ENCODE measurements at regions not wholly inside any gene's neighbourhood (a gene's known extent, or its start where the extent isn't known, plus 50 kb on each side); places are given as distances from the start of the nearest gene placed in this dataset.

GRCh38 chr5:158373608-158374395 lies 514.9 kb upstream of the CLINT1 start:
- Histone ChIP-seq H3K4me2 (ENCODE audit: extremely low read depth, insufficient read depth, low read length) (no peak overlapping the region), H3K4me1 (ENCODE audit: control insufficient read depth, extremely low read depth, insufficient read depth, low read length) (no peaks in the 10 kb centered on the region), H2AFZ (ENCODE audit: low read length) (no peak overlapping the region), H3K27me3 (ENCODE audit: control insufficient read depth, insufficient read depth, low read length) (no peaks in the 10 kb centered on the region), H3K36me3 (ENCODE audit: control insufficient read depth, insufficient read depth, low read length) (no peaks in the 10 kb centered on the region), H3K27ac (ENCODE audit: insufficient read depth, low read length) (no peak overlapping the region), H3K79me2 (ENCODE audit: control insufficient read depth, insufficient read depth, low read length) (no peaks in the 10 kb centered on the region), H3K9ac (ENCODE audit: insufficient read depth, low read length) (no peak overlapping the region), H3K4me3 (replicated peaks in 1 of 4; ENCODE audit: control extremely low read depth in 1 of 4, insufficient read depth in 1 of 4, low read depth in 3 of 4, low read length in 4 of 4) (no peak overlapping the region), H3K9me3 (ENCODE audit: control insufficient read depth, insufficient read depth, low read depth, low read length) (no peaks in the 10 kb centered on the region), H4K20me1 (ENCODE audit: control insufficient read depth, extremely low read depth, insufficient read depth, low read length) (no peaks in the 10 kb centered on the region)
- DNase-seq (ENCODE audit: low read depth in 2 of 2) = no peak
- TF ChIP-seq, protein P1, sequence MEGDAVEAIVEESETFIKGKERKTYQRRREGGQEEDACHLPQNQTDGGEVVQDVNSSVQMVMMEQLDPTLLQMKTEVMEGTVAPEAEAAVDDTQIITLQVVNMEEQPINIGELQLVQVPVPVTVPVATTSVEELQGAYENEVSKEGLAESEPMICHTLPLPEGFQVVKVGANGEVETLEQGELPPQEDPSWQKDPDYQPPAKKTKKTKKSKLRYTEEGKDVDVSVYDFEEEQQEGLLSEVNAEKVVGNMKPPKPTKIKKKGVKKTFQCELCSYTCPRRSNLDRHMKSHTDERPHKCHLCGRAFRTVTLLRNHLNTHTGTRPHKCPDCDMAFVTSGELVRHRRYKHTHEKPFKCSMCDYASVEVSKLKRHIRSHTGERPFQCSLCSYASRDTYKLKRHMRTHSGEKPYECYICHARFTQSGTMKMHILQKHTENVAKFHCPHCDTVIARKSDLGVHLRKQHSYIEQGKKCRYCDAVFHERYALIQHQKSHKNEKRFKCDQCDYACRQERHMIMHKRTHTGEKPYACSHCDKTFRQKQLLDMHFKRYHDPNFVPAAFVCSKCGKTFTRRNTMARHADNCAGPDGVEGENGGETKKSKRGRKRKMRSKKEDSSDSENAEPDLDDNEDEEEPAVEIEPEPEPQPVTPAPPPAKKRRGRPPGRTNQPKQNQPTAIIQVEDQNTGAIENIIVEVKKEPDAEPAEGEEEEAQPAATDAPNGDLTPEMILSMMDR (conservative IDR thresholded peaks at IDR 0.05 in 1 of 2, IDR thresholded peaks at IDR 0.05 in 1 of 2; ENCODE audit: low read depth in 1 of 2, low read length in 2 of 2) = no peak
- no peak for TF ChIP-seq EZH2 (IDR thresholded peaks at IDR 0.05; ENCODE audit: low read length, missing control alignments)

DNA sequence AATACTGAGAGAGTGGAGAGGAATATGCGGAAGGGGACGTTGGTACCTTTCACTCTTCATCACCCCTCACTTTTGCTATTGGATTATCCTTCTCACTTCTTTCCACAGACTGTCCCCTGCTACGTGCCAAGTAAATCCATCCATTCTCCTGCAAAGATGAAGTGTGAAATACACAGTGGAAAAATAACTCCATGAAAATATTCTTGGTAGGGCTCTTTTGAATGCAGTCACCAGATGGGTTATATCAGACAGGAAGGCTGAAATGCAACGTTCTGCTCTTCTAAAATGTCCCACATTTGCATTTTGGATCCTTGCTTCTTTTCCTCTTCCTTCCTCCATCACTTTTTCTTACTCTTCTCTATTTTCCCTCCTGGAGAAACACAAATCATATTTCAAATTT lies 510.3 kb upstream of the CLINT1 start:
- no peak for DNase-seq (ENCODE audit: low read depth in 2 of 2)
- no peak overlapping the region for H2AFZ ChIP-seq (ENCODE audit: low read length)
- H3K4me2 ChIP-seq (ENCODE audit: extremely low read depth, insufficient read depth, low read length) = no peak overlapping the region
- H3K27me3 ChIP-seq (ENCODE audit: control insufficient read depth, insufficient read depth, low read length) = no peaks in the 10 kb centered on the region
- no peaks in the 10 kb centered on the region for H3K4me1 ChIP-seq (ENCODE audit: control insufficient read depth, extremely low read depth, insufficient read depth, low read length)
- no peaks in the 10 kb centered on the region for H3K9me3 ChIP-seq (ENCODE audit: control insufficient read depth, insufficient read depth, low read depth, low read length)
- no peak overlapping the region for H3K27ac ChIP-seq (ENCODE audit: insufficient read depth, low read length)
- no peak for TF ChIP-seq EZH2 (IDR thresholded peaks at IDR 0.05; ENCODE audit: low read length, missing control alignments)
- TF ChIP-seq, protein P1 (conservative IDR thresholded peaks at IDR 0.05 in 1 of 2, IDR thresholded peaks at IDR 0.05 in 1 of 2; ENCODE audit: low read depth in 1 of 2, low read length in 2 of 2) = no peak
- H3K4me3 ChIP-seq (replicated peaks in 1 of 4; ENCODE audit: control extremely low read depth in 1 of 4, insufficient read depth in 1 of 4, low read depth in 3 of 4, low read length in 4 of 4) = no peak overlapping the region
- no peak overlapping the region for H3K9ac ChIP-seq (ENCODE audit: insufficient read depth, low read length)
- no peaks in the 10 kb centered on the region for H3K79me2 ChIP-seq (ENCODE audit: control insufficient read depth, insufficient read depth, low read length)
- no peaks in the 10 kb centered on the region for H3K36me3 ChIP-seq (ENCODE audit: control insufficient read depth, insufficient read depth, low read length)
- H4K20me1 ChIP-seq (ENCODE audit: control insufficient read depth, extremely low read depth, insufficient read depth, low read length) = no peaks in the 10 kb centered on the region

GRCh38 chr5:158368686-158369085 lies 509.7 kb upstream of the CLINT1 start:
- TF ChIP-seq EZH2 (IDR thresholded peaks at IDR 0.05; ENCODE audit: low read length, missing control alignments) = no peak
- TF ChIP-seq, protein P1 (conservative IDR thresholded peaks at IDR 0.05 in 1 of 2, IDR thresholded peaks at IDR 0.05 in 1 of 2; ENCODE audit: low read depth in 1 of 2, low read length in 2 of 2) = no peak
- H3K9ac ChIP-seq (ENCODE audit: insufficient read depth, low read length) = no peak overlapping the region
- H3K4me2 ChIP-seq (ENCODE audit: extremely low read depth, insufficient read depth, low read length) = no peak overlapping the region
- H3K9me3 ChIP-seq (ENCODE audit: control insufficient read depth, insufficient read depth, low read depth, low read length) = no peaks in the 10 kb centered on the region
- H4K20me1 ChIP-seq (ENCODE audit: control insufficient read depth, extremely low read depth, insufficient read depth, low read length) = no peaks in the 10 kb centered on the region
- H3K27me3 ChIP-seq (ENCODE audit: control insufficient read depth, insufficient read depth, low read length) = no peaks in the 10 kb centered on the region
- no peaks in the 10 kb centered on the region for H3K79me2 ChIP-seq (ENCODE audit: control insufficient read depth, insufficient read depth, low read length)
- H3K4me3 ChIP-seq (replicated peaks in 1 of 4; ENCODE audit: control extremely low read depth in 1 of 4, insufficient read depth in 1 of 4, low read depth in 3 of 4, low read length in 4 of 4) = no peak overlapping the region
- H3K4me1 ChIP-seq (ENCODE audit: control insufficient read depth, extremely low read depth, insufficient read depth, low read length) = no peaks in the 10 kb centered on the region
- no peaks in the 10 kb centered on the region for H3K36me3 ChIP-seq (ENCODE audit: control insufficient read depth, insufficient read depth, low read length)
- DNase-seq (ENCODE audit: low read depth in 2 of 2) = no peak
- H3K27ac ChIP-seq (ENCODE audit: insufficient read depth, low read length) = no peak overlapping the region
- H2AFZ ChIP-seq (ENCODE audit: low read length) = no peak overlapping the region
